ENCODE measurements at regions not wholly inside any gene's neighbourhood (a gene's known extent, or its start where the extent isn't known, plus 50 kb on each side); places are given as distances from the start of the nearest gene placed in this dataset.

GRCh38 chr4:62377700-62378099 lies 1177.6 kb downstream of the ADGRL3 start:
- in situ Hi-C loops (cut with HindIII; ENCODE audit: low pct_unique_long_range_greater_than_20kb, low sequenced_read_pairs) (no loop called here), intact Hi-C loops (cut with micrococcal nuclease; ENCODE audit: unreplicated experiment) (no loop called here)
- Histone ChIP-seq H3K4me3 (ENCODE audit: low read depth in 2 of 2, low read length in 2 of 2) (no peak overlapping the region), H3K27me3 (ENCODE audit: control insufficient read depth, insufficient read depth, low read length) (no peaks in the 10 kb centered on the region), H3K4me1 (ENCODE audit: control insufficient read depth, insufficient read depth, low read length) (no peaks in the 10 kb centered on the region), H3K27ac (ENCODE audit: low read length) (no peak overlapping the region), H3K36me3 (ENCODE audit: control insufficient read depth, insufficient read depth, low read length) (no peaks in the 10 kb centered on the region), H3K9me3 (ENCODE audit: control insufficient read depth, insufficient read depth, low read depth, low read length) (no peaks in the 10 kb centered on the region)
- no peak for TF ChIP-seq REST (IDR thresholded peaks at IDR 0.05; ENCODE audit: insufficient read depth in 1 of 2, low read depth in 2 of 2, low read length in 1 of 2)
- no peak for TF ChIP-seq SIN3A (IDR thresholded peaks at IDR 0.05; ENCODE audit: borderline replicate concordance, insufficient read depth, low read depth, low read length)
- no peak for TF ChIP-seq POLR2AphosphoS5 (IDR thresholded peaks at IDR 0.05; ENCODE audit: low read depth, low read length)
- no peak for TF ChIP-seq CTCF (IDR thresholded peaks at IDR 0.05)
- TF ChIP-seq TCF7L2 (IDR thresholded peaks at IDR 0.05; ENCODE audit: low read depth, low read length): no peak
- ChIA-PET CTCF (no interaction called here), POLR2A (no interaction called here)
- ATAC-seq (no peak), DNase-seq (ENCODE audit: low read depth, low spot score) (no peak)
- BruUV-seq (replicated peaks): no TSS peak

GRCh38 chr4:62377245-62377644 lies 1177.1 kb downstream of the ADGRL3 start:
- Histone ChIP-seq H3K27ac (ENCODE audit: low read length) (no peak overlapping the region), H3K4me3 (ENCODE audit: low read depth in 2 of 2, low read length in 2 of 2) (no peak overlapping the region), H3K27me3 (ENCODE audit: control insufficient read depth, insufficient read depth, low read length) (no peaks in the 10 kb centered on the region), H3K4me1 (ENCODE audit: control insufficient read depth, insufficient read depth, low read length) (no peaks in the 10 kb centered on the region), H3K9me3 (ENCODE audit: control insufficient read depth, insufficient read depth, low read depth, low read length) (no peaks in the 10 kb centered on the region), H3K36me3 (ENCODE audit: control insufficient read depth, insufficient read depth, low read length) (no peaks in the 10 kb centered on the region)
- no TSS peak for BruUV-seq (replicated peaks)
- in situ Hi-C loops (cut with HindIII; ENCODE audit: low pct_unique_long_range_greater_than_20kb, low sequenced_read_pairs) (no loop called here), intact Hi-C loops (cut with micrococcal nuclease; ENCODE audit: unreplicated experiment) (no loop called here)
- ATAC-seq (no peak), DNase-seq (ENCODE audit: low read depth, low spot score) (no peak)
- CTCF ChIA-PET: no interaction called here
- POLR2A ChIA-PET: no interaction called here
- TF ChIP-seq SIN3A (IDR thresholded peaks at IDR 0.05; ENCODE audit: borderline replicate concordance, insufficient read depth, low read depth, low read length) (no peak), TCF7L2 (IDR thresholded peaks at IDR 0.05; ENCODE audit: low read depth, low read length) (no peak), POLR2AphosphoS5 (IDR thresholded peaks at IDR 0.05; ENCODE audit: low read depth, low read length) (no peak), REST (IDR thresholded peaks at IDR 0.05; ENCODE audit: insufficient read depth in 1 of 2, low read depth in 2 of 2, low read length in 1 of 2) (no peak), CTCF (IDR thresholded peaks at IDR 0.05) (no peak)

Data from Panc1 (cell line).